WTC11 (cell line): ENCODE measurements at regions not wholly inside any gene's neighbourhood (a gene's known extent, or its start where the extent isn't known, plus 50 kb on each side); places are given as distances from the start of the nearest gene placed in this dataset.

ENCODE experiments used
- ATAC-seq: fragments of 200-7000 bp; cut with Tn5 transposase; 2 replicates; pipeline ENCODE4 v1.10.0; 2021; ENCODE audit warnings: mild to moderate bottlenecking, moderate library complexity
- CTCF ChIA-PET: fragments of 300-600 bp; sonication (Branson Sonifier 250); formaldehyde crosslinking; loops from one replicate; lab custom pipeline; 2021; ENCODE audit warnings: antibody characterized with exemption; lab: Charles Lee
- POLR2A ChIA-PET: fragments of 350-600 bp; sonication (Branson Sonifier 250); formaldehyde crosslinking; loops from one replicate; lab custom pipeline; 2021; ENCODE audit warnings: antibody characterized with exemption; lab: Charles Lee
- DNase-seq: peaks from one replicate; pipeline ENCODE4 v3.0.0; 2021; ENCODE audit warnings: low spot score
- H3K27ac Mint-ChIP-seq: 2 replicates; pipeline ENCODE4 v1.8.0; 2021; ENCODE audit warnings: mixed read lengths
- H3K27me3 Mint-ChIP-seq: 2 replicates; pipeline ENCODE4 v1.8.0; 2021; ENCODE audit warnings: low read depth, mild to moderate bottlenecking, moderate library complexity, mixed read lengths
- H3K36me3 Mint-ChIP-seq: 2 replicates; pipeline ENCODE4 v1.8.0; 2021; ENCODE audit warnings: mixed read lengths
- H3K4me1 Mint-ChIP-seq: 2 replicates; pipeline ENCODE4 v1.8.0; 2022; ENCODE audit warnings: mixed read lengths
- H3K4me3 Mint-ChIP-seq: 2 replicates; pipeline ENCODE4 v1.8.0; 2021; ENCODE audit warnings: mild to moderate bottlenecking, moderate library complexity, mixed read lengths
- H3K9me3 Mint-ChIP-seq: 2 replicates; pipeline ENCODE4 v1.8.0; 2021; ENCODE audit warnings: mixed read lengths
- CREB1 ChIP-seq: sonication (generic); formaldehyde crosslinking; IDR thresholded peaks from 2 replicates; pipeline ENCODE4 v1.8.0; 2023; ENCODE audit warnings: mild to moderate bottlenecking, missing genetic modification reagents
- ELF4 ChIP-seq: sonication (generic); formaldehyde crosslinking; IDR thresholded peaks from 2 replicates; pipeline ENCODE4 v1.8.1; 2022; ENCODE audit warnings: low read depth, mild to moderate bottlenecking, moderate library complexity, missing genetic modification reagents
- FOXK1 ChIP-seq: sonication (generic); formaldehyde crosslinking; IDR thresholded peaks from 2 replicates; pipeline ENCODE4 v1.8.0; 2022; ENCODE audit warnings: mild to moderate bottlenecking, moderate library complexity, missing genetic modification reagents
- GABPB1 ChIP-seq: sonication (generic); formaldehyde crosslinking; IDR thresholded peaks from 2 replicates; pipeline ENCODE4 v1.8.1; 2023; ENCODE audit warnings: mild to moderate bottlenecking, missing genetic modification reagents
- GRHL2 ChIP-seq: fragments of 250-450 bp; sonication (Bioruptor Pico); IDR thresholded peaks from 2 replicates; pipeline ENCODE4 v1.8.0; 2022; ENCODE audit warnings: mild to moderate bottlenecking, moderate library complexity; ENCODE audit not compliant: insufficient replicate concordance, severe bottlenecking
- MYBL2 ChIP-seq: sonication (generic); formaldehyde crosslinking; IDR thresholded peaks from 2 replicates; pipeline ENCODE4 v1.8.1; 2023; ENCODE audit warnings: mild to moderate bottlenecking, moderate library complexity, missing genetic modification reagents
- TEAD4 ChIP-seq: sonication (generic); formaldehyde crosslinking; IDR thresholded peaks from 2 replicates; pipeline ENCODE4 v1.8.0; 2022; ENCODE audit warnings: mild to moderate bottlenecking, missing genetic modification reagents
- ZNF121 ChIP-seq: sonication (generic); formaldehyde crosslinking; IDR thresholded peaks from 2 replicates; pipeline ENCODE4 v1.8.0; 2023; ENCODE audit warnings: missing genetic modification reagents
- ZNF138 ChIP-seq: sonication (generic); formaldehyde crosslinking; conservative IDR thresholded peaks from 2 replicates; pipeline ENCODE4 v1.8.1; 2022; ENCODE audit warnings: mild to moderate bottlenecking, moderate library complexity, missing genetic modification reagents
- TF ChIP-seq, protein P1 (sequence below): sonication (generic); formaldehyde crosslinking; IDR thresholded peaks from 2 replicates; pipeline ENCODE4 v1.8.0; 2022; ENCODE audit warnings: mild to moderate bottlenecking, missing genetic modification reagents
- TF ChIP-seq, protein P2 (sequence below): sonication (generic); formaldehyde crosslinking; IDR thresholded peaks from 2 replicates; pipeline ENCODE4 v1.8.1; 2023; ENCODE audit warnings: mild to moderate bottlenecking, missing genetic modification reagents, moderate library complexity
- TF ChIP-seq, protein P3 (sequence below): sonication (generic); formaldehyde crosslinking; IDR thresholded peaks from 2 replicates; pipeline ENCODE4 v1.8.1; 2023; ENCODE audit warnings: mild to moderate bottlenecking, missing genetic modification reagents, moderate library complexity
- TF ChIP-seq, protein P4 (sequence below): sonication (generic); formaldehyde crosslinking; conservative IDR thresholded peaks from 2 replicates; pipeline ENCODE4 v1.8.1; 2023; ENCODE audit warnings: mild to moderate bottlenecking, low read depth, missing genetic modification reagents, moderate library complexity
- TF ChIP-seq, protein P5 (sequence below): sonication (generic); formaldehyde crosslinking; IDR thresholded peaks from 2 replicates; pipeline ENCODE4 v1.8.1; 2022; ENCODE audit warnings: missing genetic modification reagents, borderline replicate concordance
- TF ChIP-seq, protein P6 (sequence below): sonication (generic); formaldehyde crosslinking; IDR thresholded peaks from 2 replicates; pipeline ENCODE4 v1.8.0; 2023; ENCODE audit warnings: missing genetic modification reagents, mild to moderate bottlenecking, borderline replicate concordance

DNA sequence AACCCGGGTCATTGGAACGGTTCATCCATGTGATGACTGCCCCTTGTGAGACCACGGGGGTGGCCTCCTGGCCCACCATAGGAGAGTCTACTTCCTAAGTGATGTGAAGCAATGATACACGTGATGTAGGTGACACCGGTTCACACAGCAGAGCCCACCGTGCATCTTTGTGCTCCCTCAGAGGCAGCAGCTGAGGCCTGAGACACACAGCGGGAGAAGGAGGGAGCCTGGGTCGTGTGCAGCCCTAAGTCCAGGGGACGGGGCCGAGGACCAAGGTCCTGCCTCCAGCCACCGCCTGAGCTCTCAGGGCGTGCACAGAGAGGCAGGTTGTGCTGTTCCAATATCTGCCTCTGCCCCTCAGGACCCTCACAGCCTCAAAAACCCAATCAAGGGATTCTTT is 377.2 kb upstream of the SALL3 start:
- Mint-ChIP-seq H3K27ac (no peak overlapping the region), H3K27me3 (0 out of 2 replicates have a peak, but pooled peaks cover 5% of the 10 kb centered on the region), H3K36me3 (peaks cover 34% of the 10 kb centered on the region), H3K4me1 (peaks cover 12% of the 10 kb centered on the region; the same call in 1 of the 2 replicates), H3K9me3 (peaks cover 58% of the 10 kb centered on the region), H3K4me3 (no peak overlapping the region)
- ATAC-seq (no peak), DNase-seq (no peak)
- no peak for TF ChIP-seq ZNF138 (CRISPR knock-in tag)
- TF ChIP-seq, protein P1, sequence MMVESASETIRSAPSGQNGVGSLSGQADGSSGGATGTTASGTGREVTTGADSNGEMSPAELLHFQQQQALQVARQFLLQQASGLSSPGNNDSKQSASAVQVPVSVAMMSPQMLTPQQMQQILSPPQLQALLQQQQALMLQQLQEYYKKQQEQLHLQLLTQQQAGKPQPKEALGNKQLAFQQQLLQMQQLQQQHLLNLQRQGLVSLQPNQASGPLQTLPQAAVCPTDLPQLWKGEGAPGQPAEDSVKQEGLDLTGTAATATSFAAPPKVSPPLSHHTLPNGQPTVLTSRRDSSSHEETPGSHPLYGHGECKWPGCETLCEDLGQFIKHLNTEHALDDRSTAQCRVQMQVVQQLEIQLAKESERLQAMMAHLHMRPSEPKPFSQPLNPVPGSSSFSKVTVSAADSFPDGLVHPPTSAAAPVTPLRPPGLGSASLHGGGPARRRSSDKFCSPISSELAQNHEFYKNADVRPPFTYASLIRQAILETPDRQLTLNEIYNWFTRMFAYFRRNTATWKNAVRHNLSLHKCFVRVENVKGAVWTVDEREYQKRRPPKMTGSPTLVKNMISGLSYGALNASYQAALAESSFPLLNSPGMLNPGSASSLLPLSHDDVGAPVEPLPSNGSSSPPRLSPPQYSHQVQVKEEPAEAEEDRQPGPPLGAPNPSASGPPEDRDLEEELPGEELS: no peak
- ChIA-PET CTCF (no interaction called here), POLR2A (no interaction called here)

DNA sequence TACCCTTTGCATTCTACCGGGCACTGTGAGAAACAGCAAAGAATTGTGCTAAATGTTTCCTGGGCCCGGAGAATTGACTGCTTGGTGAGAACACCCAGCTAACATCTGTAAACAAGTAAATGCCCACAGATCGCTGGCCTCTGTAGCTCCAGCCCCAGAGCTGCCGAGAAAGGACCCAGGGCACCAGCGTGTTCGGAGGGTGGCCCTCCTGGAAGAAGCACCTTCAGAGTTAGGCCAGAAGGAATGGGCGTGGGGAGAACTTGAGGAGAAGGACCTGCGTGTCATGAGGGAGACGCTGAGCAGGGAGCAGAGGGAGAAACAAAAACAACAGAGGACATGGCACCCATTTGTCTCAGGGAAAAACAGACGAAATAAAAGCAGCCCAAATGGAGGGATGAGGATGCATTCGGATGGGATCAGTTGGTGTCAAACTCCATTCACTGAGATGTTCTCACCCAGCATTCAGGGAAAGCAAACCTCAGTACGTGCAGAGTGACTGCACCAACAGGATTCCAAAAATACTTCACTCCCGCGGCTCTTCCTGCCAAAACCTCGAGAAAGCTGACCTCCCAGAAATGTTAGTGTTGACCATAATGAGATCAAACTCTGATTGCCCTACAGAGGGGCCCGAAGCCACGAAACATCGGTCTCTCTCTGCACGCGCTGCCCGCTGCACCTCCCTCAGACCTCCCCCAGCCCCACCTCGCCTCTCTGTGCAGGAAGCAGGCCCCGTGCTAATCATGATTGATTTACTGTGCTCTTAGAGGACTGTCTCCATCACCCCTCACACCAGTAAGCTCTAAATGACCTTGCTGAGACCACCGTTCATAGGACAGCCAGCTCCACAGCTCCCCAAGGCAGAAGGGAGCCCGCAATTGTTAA is 376.3 kb upstream of the SALL3 start:
- CTCF ChIA-PET: no interaction called here
- Mint-ChIP-seq H3K27me3 (0 out of 2 replicates have a peak, but pooled peaks cover 5% of the 10 kb centered on the region), H3K4me1 (peaks cover 12% of the 10 kb centered on the region; the same call in 1 of the 2 replicates), H3K36me3 (peaks cover 34% of the 10 kb centered on the region), H3K4me3 (no peak overlapping the region), H3K9me3 (peaks cover 57% of the 10 kb centered on the region), H3K27ac (no peak overlapping the region)
- DNase-seq (no peak), ATAC-seq (no peak)
- POLR2A ChIA-PET: no interaction called here
- TF ChIP-seq MYBL2 (no peak), GABPB1 (no peak), ELF4 (CRISPR knock-in tag) (no peak), ZNF121 (CRISPR knock-in tag) (no peak), TEAD4 (no peak), FOXK1 (CRISPR knock-in tag) (no peak), ZNF138 (CRISPR knock-in tag) (no peak)
- TF ChIP-seq, protein P2, sequence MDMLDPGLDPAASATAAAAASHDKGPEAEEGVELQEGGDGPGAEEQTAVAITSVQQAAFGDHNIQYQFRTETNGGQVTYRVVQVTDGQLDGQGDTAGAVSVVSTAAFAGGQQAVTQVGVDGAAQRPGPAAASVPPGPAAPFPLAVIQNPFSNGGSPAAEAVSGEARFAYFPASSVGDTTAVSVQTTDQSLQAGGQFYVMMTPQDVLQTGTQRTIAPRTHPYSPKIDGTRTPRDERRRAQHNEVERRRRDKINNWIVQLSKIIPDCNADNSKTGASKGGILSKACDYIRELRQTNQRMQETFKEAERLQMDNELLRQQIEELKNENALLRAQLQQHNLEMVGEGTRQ (CRISPR knock-in tag): no peak
- TF ChIP-seq, protein P3, sequence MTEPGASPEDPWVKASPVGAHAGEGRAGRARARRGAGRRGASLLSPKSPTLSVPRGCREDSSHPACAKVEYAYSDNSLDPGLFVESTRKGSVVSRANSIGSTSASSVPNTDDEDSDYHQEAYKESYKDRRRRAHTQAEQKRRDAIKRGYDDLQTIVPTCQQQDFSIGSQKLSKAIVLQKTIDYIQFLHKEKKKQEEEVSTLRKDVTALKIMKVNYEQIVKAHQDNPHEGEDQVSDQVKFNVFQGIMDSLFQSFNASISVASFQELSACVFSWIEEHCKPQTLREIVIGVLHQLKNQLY (CRISPR knock-in tag): no peak
- TF ChIP-seq, protein P4, sequence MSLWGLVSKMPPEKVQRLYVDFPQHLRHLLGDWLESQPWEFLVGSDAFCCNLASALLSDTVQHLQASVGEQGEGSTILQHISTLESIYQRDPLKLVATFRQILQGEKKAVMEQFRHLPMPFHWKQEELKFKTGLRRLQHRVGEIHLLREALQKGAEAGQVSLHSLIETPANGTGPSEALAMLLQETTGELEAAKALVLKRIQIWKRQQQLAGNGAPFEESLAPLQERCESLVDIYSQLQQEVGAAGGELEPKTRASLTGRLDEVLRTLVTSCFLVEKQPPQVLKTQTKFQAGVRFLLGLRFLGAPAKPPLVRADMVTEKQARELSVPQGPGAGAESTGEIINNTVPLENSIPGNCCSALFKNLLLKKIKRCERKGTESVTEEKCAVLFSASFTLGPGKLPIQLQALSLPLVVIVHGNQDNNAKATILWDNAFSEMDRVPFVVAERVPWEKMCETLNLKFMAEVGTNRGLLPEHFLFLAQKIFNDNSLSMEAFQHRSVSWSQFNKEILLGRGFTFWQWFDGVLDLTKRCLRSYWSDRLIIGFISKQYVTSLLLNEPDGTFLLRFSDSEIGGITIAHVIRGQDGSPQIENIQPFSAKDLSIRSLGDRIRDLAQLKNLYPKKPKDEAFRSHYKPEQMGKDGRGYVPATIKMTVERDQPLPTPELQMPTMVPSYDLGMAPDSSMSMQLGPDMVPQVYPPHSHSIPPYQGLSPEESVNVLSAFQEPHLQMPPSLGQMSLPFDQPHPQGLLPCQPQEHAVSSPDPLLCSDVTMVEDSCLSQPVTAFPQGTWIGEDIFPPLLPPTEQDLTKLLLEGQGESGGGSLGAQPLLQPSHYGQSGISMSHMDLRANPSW (CRISPR knock-in tag): no peak
- TF ChIP-seq, protein P5, sequence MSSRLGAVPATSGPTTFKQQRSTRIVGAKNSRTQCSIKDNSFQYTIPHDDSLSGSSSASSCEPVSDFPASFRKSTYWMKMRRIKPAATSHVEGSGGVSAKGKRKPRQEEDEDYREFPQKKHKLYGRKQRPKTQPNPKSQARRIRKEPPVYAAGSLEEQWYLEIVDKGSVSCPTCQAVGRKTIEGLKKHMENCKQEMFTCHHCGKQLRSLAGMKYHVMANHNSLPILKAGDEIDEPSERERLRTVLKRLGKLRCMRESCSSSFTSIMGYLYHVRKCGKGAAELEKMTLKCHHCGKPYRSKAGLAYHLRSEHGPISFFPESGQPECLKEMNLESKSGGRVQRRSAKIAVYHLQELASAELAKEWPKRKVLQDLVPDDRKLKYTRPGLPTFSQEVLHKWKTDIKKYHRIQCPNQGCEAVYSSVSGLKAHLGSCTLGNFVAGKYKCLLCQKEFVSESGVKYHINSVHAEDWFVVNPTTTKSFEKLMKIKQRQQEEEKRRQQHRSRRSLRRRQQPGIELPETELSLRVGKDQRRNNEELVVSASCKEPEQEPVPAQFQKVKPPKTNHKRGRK (CRISPR knock-in tag): no peak

DNA sequence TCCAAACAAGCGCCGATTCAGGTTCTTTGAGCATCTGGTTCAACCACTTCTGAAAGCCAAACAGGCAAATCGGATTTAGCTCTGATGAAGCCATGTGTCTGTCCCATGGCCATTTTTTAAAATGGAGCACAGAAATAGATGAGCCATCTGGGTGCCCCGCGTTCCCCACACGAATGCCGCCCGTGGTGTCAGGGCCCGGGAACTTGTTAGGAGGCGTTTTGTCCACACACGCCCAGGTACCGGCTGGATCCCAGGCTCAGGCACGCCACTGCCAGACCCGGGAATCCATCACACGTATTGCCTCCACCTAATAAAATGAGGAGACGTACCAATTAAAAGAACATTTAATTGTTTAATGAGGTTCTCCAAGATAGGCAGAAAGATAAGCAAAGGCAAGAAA is 374.4 kb upstream of the SALL3 start:
- CTCF ChIA-PET: no interaction called here
- TF ChIP-seq, protein P6, sequence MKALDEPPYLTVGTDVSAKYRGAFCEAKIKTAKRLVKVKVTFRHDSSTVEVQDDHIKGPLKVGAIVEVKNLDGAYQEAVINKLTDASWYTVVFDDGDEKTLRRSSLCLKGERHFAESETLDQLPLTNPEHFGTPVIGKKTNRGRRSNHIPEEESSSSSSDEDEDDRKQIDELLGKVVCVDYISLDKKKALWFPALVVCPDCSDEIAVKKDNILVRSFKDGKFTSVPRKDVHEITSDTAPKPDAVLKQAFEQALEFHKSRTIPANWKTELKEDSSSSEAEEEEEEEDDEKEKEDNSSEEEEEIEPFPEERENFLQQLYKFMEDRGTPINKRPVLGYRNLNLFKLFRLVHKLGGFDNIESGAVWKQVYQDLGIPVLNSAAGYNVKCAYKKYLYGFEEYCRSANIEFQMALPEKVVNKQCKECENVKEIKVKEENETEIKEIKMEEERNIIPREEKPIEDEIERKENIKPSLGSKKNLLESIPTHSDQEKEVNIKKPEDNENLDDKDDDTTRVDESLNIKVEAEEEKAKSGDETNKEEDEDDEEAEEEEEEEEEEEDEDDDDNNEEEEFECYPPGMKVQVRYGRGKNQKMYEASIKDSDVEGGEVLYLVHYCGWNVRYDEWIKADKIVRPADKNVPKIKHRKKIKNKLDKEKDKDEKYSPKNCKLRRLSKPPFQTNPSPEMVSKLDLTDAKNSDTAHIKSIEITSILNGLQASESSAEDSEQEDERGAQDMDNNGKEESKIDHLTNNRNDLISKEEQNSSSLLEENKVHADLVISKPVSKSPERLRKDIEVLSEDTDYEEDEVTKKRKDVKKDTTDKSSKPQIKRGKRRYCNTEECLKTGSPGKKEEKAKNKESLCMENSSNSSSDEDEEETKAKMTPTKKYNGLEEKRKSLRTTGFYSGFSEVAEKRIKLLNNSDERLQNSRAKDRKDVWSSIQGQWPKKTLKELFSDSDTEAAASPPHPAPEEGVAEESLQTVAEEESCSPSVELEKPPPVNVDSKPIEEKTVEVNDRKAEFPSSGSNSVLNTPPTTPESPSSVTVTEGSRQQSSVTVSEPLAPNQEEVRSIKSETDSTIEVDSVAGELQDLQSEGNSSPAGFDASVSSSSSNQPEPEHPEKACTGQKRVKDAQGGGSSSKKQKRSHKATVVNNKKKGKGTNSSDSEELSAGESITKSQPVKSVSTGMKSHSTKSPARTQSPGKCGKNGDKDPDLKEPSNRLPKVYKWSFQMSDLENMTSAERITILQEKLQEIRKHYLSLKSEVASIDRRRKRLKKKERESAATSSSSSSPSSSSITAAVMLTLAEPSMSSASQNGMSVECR (CRISPR knock-in tag): no peak
- TF ChIP-seq CREB1 (CRISPR knock-in tag) (no peak), GRHL2 (no peak)

More for the DNA sequence above, 374.4 kb upstream of the SALL3 start:
- H3K9me3 Mint-ChIP-seq: peaks cover 50% of the 10 kb centered on the region
- H3K27me3 Mint-ChIP-seq: no peaks in the 10 kb centered on the region
- H3K27ac Mint-ChIP-seq: no peak overlapping the region
- no peak for DNase-seq
- peaks cover 23% of the 10 kb centered on the region for H3K36me3 Mint-ChIP-seq
- no peak for ATAC-seq
- no peak overlapping the region for H3K4me3 Mint-ChIP-seq
- POLR2A ChIA-PET: no interaction called here
- peaks cover 3% of the 10 kb centered on the region; the same call in 1 of the 2 replicates for H3K4me1 Mint-ChIP-seq
